ENCODE measurements at regions not wholly inside any gene's neighbourhood (a gene's known extent, or its start where the extent isn't known, plus 50 kb on each side); places are given as distances from the start of the nearest gene placed in this dataset.
A peak's percentile ranks its signal among the peaks of the same experiment; 100 is the strongest.

- no peak for DNase-seq (ENCODE audit: low spot score)
These were observed 1245.7 kb upstream of the LRRTM1 start for GRCh38 chr2:81550277-81550676.

GRCh38 chr2:81549646-81550045, 1245.1 kb upstream of the LRRTM1 start:
- no peak for DNase-seq (ENCODE audit: low spot score)

GRCh38 chr2:81545626-81546025, 1241.1 kb upstream of the LRRTM1 start:
- peak; percentile 11 for DNase-seq (ENCODE audit: low spot score)

- no peak for DNase-seq (ENCODE audit: low spot score)
These were observed 1237.6 kb upstream of the LRRTM1 start for GRCh38 chr2:81542119-81542518.

GRCh38 chr2:81529944-81530343, 1225.4 kb upstream of the LRRTM1 start:
- DNase-seq (ENCODE audit: low spot score) = no peak

- no peak for DNase-seq (ENCODE audit: low spot score)
These were observed 1224.4 kb upstream of the LRRTM1 start for GRCh38 chr2:81528852-81529480.

- no peak for DNase-seq (ENCODE audit: low spot score)
These were observed 1218.8 kb upstream of the LRRTM1 start for GRCh38 chr2:81523344-81523743.

GRCh38 chr2:81513328-81513727, 1208.8 kb upstream of the LRRTM1 start:
- no peak for DNase-seq (ENCODE audit: low spot score)

GRCh38 chr2:81505586-81505985, 1201.0 kb upstream of the LRRTM1 start:
- no peak for DNase-seq (ENCODE audit: low spot score)

GRCh38 chr2:81495556-81495955, 1191.0 kb upstream of the LRRTM1 start:
- DNase-seq (ENCODE audit: low spot score) = no peak

GRCh38 chr2:81483254-81483653, 1178.7 kb upstream of the LRRTM1 start:
- DNase-seq (ENCODE audit: low spot score) = peak; percentile 3

GRCh38 chr2:81481994-81482368, 1177.4 kb upstream of the LRRTM1 start:
- peak; percentile 94 for DNase-seq (ENCODE audit: low spot score)

GRCh38 chr2:81481242-81481993, 1176.9 kb upstream of the LRRTM1 start:
- peak; percentile 91 for DNase-seq (ENCODE audit: low spot score)

- no peak for DNase-seq (ENCODE audit: low spot score)
These were observed 1162.5 kb upstream of the LRRTM1 start for GRCh38 chr2:81467096-81467495.

- no peak for DNase-seq (ENCODE audit: low spot score)
These were observed 1157.9 kb upstream of the LRRTM1 start for GRCh38 chr2:81462420-81462819.

- DNase-seq (ENCODE audit: low spot score) = no peak
These were observed 1140.6 kb upstream of the LRRTM1 start for GRCh38 chr2:81445176-81445575.

GRCh38 chr2:81437456-81438000, 1133.0 kb upstream of the LRRTM1 start:
- no peak for DNase-seq (ENCODE audit: low spot score)

- DNase-seq (ENCODE audit: low spot score) = no peak
These were observed 1131.7 kb upstream of the LRRTM1 start for GRCh38 chr2:81436256-81436655.

- DNase-seq (ENCODE audit: low spot score) = no peak
These were observed 1108.1 kb upstream of the LRRTM1 start for GRCh38 chr2:81412681-81413080.

- no peak for DNase-seq (ENCODE audit: low spot score)
These were observed 1099.0 kb upstream of the LRRTM1 start for GRCh38 chr2:81403508-81403907.

- no peak for DNase-seq (ENCODE audit: low spot score)
These were observed 1092.0 kb upstream of the LRRTM1 start for GRCh38 chr2:81396417-81397019.

- DNase-seq (ENCODE audit: low spot score) = no peak
These were observed 1091.2 kb upstream of the LRRTM1 start for GRCh38 chr2:81395746-81396145.

GRCh38 chr2:81389203-81389602, 1084.7 kb upstream of the LRRTM1 start:
- DNase-seq (ENCODE audit: low spot score) = no peak

Data from H4 (cell line).